ENCODE measurements at regions not wholly inside any gene's neighbourhood (a gene's known extent, or its start where the extent isn't known, plus 50 kb on each side); places are given as distances from the start of the nearest gene placed in this dataset.

GRCh38 chr5:71953866-71954265 is 153.4 kb upstream of the MAP1B start:
- no peak for DNase-seq

- no peak for DNase-seq
Observed at GRCh38 chr5:71954329-71954728, 152.9 kb upstream of the MAP1B start.

GRCh38 chr5:71955723-71956122 is 151.6 kb upstream of the MAP1B start:
- no peak for DNase-seq

GRCh38 chr5:71957292-71957898 is 149.9 kb upstream of the MAP1B start:
- peak; percentile 7 for DNase-seq

GRCh38 chr5:71960195-71960594 is 147.1 kb upstream of the MAP1B start:
- DNase-seq = no peak

GRCh38 chr5:71961786-71962185 is 145.5 kb upstream of the MAP1B start:
- no peak for DNase-seq

GRCh38 chr5:71969460-71969859 is 137.8 kb upstream of the MAP1B start:
- peak; percentile 29 for DNase-seq

GRCh38 chr5:71971862-71972261 is 135.4 kb upstream of the MAP1B start:
- no peak for DNase-seq

- no peak for DNase-seq
Observed at GRCh38 chr5:71972777-71973473, 134.3 kb upstream of the MAP1B start.

- DNase-seq = no peak
Observed at GRCh38 chr5:71973563-71973962, 133.7 kb upstream of the MAP1B start.

GRCh38 chr5:71974165-71974564 is 133.1 kb upstream of the MAP1B start:
- DNase-seq = no peak

GRCh38 chr5:71974622-71975021 is 132.7 kb upstream of the MAP1B start:
- DNase-seq = no peak

GRCh38 chr5:71976449-71976848 is 130.8 kb upstream of the MAP1B start:
- no peak for DNase-seq

GRCh38 chr5:71977311-71977710 is 130.0 kb upstream of the MAP1B start:
- DNase-seq = no peak

GRCh38 chr5:71978216-71978615 is 129.1 kb upstream of the MAP1B start:
- DNase-seq = no peak

GRCh38 chr5:71982717-71983395 is 124.4 kb upstream of the MAP1B start:
- DNase-seq = no peak

- DNase-seq = no peak
Observed at GRCh38 chr5:71986101-71986500, 121.2 kb upstream of the MAP1B start.

- no peak for DNase-seq
Observed at GRCh38 chr5:71988808-71989207, 118.5 kb upstream of the MAP1B start.

GRCh38 chr5:71993600-71993999 is 113.7 kb upstream of the MAP1B start:
- DNase-seq = no peak

- DNase-seq = no peak
Observed at GRCh38 chr5:71996789-71997188, 110.5 kb upstream of the MAP1B start.

- no peak for DNase-seq
Observed at GRCh38 chr5:71998746-71999145, 108.5 kb upstream of the MAP1B start.

- no peak for DNase-seq
Observed at GRCh38 chr5:72000707-72001106, 106.6 kb upstream of the MAP1B start.

- no peak for DNase-seq
Observed at GRCh38 chr5:72005671-72006070, 101.6 kb upstream of the MAP1B start.

GRCh38 chr5:72006361-72006760 is 100.9 kb upstream of the MAP1B start:
- DNase-seq = peak; percentile 74

Data from fibroblast of skin of scalp (primary cell).